Left renal cortex interstitium (tissue), 4 donors: ENCODE measurements at regions not wholly inside any gene's neighbourhood (a gene's known extent, or its start where the extent isn't known, plus 50 kb on each side); places are given as distances from the start of the nearest gene placed in this dataset.
A peak's percentile ranks its signal among the peaks of the same experiment; 100 is the strongest.
"Not testable (repeated sequence)": the region's sequence is repeated elsewhere in the genome, so short reads cannot be mapped to it uniquely, and the experiment has no call there.

Experiments used
- DNase-seq, 4 donors: peaks; one replicate each; pipeline ENCODE4 v3.0.0-alpha.2; 2013; ENCODE audit warnings: low read depth in 4 of 4, low spot score in 2 of 4, missing footprints in 1 of 4

GRCh38 chr11:97092823-97093222 lies 703.0 kb downstream of the JRKL start:
- peak; percentile 6 to 21 (median 10) for DNase-seq

DNA sequence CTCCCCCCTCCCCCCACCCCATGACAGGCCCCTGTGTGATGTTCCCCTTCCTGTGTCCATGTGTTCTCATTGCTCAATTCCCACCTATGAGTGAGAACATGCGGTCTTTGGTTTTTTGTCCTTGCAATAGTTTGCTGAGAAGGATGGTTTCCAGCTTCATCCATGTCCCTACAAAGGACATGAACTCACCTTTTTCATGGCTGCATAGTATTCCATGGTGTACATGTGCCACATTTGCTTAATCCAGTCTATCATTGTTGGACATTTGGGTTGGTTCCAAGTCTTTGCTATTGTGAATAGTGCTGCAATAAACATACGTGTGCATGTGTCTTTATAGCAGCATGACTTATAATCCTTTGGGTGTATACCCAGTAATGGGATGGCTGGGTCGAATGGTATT lies 712.4 kb downstream of the JRKL start:
- DNase-seq = not testable (repeated sequence)

GRCh38 chr11:97107604-97108003 lies 717.8 kb downstream of the JRKL start:
- no peak for DNase-seq

DNA sequence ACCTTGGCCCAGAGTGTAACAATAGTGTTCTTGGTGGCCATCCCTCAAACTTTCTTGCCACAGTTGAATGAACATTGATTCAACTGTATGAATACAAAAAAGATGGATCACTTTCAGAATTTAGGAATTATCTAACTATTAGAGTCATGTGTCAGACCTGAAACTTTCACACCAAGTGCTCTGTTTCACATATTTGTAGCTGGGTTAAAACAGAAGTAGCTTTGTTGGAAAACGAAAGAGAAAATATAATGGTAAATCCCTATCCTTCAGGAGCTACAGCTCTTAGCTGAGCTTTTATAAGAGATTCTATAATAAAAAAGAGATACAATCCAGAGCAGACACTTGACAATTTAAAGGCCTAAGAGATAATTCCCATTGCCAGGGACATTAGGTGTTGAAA lies 719.3 kb downstream of the JRKL start:
- DNase-seq = no peak

GRCh38 chr11:97110376-97110775 lies 720.6 kb downstream of the JRKL start:
- no peak for DNase-seq

DNA sequence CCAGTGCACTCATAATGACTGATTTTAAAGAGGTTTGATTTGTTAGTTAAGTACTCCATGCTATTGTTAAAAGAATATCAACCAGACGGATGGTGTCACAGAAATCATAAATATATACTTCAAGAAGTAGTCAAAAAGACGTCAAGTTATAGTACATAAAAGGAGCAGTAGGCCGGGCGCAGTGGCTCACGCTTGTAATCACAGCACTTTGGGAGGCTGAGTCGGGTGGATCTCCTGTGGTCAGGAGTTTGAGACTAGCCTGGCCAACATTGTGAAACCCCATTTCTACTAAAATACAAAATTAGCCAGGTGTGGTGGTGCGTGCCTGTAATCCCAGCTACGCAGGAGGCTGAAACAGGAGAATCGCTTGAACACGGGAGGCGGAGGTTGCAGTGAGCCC lies 721.7 kb downstream of the JRKL start:
- no peak for DNase-seq

DNA sequence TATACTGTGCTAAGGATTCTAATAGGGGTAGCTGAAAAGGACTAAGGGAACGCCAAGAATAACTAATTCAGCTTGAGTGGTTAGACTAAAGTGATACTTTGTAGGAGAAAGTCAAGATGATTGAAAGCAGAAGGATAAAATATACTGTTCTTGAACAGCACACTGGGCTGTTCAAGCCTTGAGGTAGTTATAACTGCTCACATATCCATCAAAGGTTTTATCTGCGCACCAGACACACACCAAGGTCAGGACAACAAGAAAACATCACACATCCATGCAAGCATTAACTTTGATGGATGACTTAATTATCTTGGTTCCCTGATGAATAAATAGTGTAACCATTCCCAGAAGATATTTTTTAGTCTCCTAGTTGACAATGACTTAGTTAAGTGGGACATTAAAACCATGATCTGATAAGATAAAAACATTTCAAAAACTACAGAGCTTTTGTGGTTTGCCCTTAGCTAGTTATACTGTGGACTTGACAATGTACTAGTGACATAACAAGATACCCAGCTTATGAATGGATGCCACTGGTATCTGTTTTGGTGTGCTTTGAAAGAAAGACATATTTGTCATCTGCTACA lies 728.9 kb downstream of the JRKL start:
- no peak for DNase-seq

- DNase-seq = no peak
Observed at GRCh38 chr11:97123237-97123636, 733.4 kb downstream of the JRKL start.

DNA sequence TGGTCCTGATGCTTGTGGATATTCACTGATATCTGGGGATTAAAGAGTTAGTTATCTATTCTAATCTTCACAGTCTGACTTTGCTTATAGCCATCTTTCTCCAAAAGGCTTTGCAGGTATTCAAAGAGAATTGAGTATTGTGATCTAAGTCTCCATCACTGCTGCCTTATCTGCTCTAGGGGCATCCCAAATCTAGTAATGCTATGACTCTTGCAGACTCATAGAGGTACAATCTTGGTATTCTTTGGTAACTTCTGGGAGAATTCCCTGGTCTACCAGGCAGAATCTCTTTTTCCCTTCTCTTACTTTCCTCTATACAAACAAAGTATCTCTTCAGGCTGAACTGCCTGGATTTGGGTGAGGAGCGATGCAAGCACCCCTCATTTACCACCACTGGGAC lies 746.3 kb downstream of the JRKL start:
- DNase-seq = no peak

GRCh38 chr11:97140885-97141494 lies 751.2 kb downstream of the JRKL start:
- no peak for DNase-seq

GRCh38 chr11:97143463-97143862 lies 753.6 kb downstream of the JRKL start:
- no peak for DNase-seq

DNA sequence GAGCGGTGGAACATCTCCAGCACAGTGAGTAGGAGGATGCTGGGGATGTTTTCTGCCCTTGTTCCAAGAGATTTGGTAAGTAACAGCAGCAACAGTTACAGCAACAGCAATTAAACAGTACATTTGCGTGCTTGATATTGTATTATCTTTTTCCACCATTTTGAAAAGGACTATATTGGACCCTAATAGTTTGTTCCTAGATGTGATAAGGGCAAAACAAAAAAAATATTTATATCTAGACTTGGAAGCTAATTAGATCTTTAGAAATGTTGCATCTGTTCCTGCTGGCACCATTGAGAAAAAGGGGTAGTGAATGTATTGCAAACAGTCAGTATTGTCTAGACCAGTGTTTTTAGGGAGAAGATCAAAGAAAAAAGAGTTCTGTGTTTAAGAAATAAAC lies 759.9 kb downstream of the JRKL start:
- no peak for DNase-seq

DNA sequence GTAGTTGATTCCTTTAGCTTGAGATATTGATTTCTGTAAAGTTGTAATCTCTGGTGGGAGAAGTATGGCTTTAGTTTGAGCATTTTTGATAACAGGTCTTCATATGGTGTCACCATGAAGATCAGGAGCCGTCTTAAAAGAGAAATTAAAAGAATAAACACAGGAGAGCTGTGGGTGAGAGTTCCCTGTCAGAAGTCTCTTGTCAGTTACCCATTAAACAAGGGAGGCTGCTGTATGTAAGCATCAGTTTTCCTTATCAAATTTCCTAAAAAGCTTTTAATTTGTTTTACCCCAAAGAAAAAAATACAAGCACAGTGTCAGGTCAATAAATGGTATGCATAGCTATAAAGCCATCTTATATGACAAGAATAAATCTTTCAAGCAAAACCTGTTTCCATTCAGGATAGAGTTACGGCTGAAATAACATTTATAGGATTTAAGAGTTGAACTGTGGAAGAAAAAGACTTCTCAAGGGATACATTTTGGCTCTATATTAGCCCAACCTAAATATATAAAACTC lies 767.5 kb downstream of the JRKL start:
- peak in 3 of 4 donors; percentile 40 to 75 (median 46) for DNase-seq

DNA sequence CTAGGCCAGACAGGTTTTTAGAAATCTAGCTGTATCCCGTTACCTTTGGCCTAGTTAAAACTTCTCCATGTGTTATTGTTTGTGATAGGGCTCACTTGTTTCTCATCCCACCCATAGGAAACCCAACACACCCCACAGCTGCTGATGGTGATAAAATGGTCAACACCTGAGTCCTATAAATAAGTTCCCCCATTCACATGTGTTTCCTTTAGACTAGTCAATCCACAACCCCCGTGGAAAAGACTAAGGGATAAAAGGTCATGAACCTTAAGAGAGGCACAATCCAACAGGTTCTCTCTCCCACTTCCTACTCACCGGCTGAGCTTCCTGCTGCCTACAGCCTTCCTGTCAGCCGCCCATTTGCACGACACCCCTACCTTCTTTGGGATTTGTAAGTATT lies 768.4 kb downstream of the JRKL start:
- peak in 3 of 4 donors; percentile 37 to 50 (median 42) for DNase-seq

- no peak for DNase-seq
Observed at GRCh38 chr11:97163631-97164191, 773.9 kb downstream of the JRKL start.

- DNase-seq = no peak
Observed at GRCh38 chr11:97201743-97202612, 812.2 kb downstream of the JRKL start.

DNA sequence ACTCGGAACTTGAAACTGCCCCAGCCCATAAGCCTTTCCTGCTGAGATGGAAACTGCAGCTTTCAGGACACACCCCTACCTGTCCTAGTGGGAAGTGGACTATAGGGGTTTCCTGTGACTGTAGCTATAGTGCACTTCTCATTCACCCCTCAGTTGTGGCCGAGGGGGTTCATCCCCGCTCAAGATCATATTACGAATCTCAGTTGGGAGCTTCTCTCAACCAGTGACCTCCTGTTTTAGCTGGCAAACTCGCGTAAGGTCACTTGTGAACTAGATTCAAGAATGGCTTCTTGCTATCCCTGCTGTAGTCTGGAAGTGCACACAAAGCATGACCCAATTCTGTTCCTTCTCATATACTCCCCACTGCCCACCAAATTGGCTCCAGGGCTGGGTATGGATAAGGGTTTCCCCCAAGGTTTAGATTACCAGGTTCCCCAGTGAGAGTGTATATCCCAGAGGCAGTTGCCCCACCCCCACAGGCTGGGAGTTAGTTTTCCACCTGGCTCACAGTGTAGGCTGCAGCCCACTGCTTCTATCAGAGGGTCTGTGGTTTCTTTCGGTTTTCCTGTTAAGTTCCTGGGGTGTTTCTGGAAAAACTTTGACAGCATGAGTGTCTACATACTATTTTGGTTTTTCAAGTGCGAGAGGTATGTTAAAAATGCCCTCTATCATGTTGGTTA lies 812.9 kb downstream of the JRKL start:
- DNase-seq = no peak

GRCh38 chr11:97218011-97218410 lies 828.2 kb downstream of the JRKL start:
- no peak for DNase-seq

- DNase-seq = no peak
Observed at GRCh38 chr11:97223647-97224046, 833.8 kb downstream of the JRKL start.

DNA sequence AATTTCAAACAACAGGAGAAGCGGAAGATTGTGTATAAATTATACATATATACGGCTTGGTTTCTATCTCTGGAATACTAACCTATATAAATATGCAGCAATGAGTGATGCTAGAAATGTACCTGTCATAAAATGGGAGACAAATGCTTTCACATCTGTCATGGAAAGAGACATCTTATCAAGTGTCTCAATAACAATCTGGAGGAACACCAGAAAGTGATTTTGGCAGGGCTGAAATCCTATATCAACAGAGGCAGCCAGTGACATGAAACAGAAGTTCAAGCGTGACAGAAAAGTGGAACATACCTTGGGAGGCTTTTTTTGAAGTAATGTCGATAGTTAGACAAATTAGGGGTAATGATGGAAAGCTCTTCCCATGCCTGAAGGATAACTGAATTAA lies 834.6 kb downstream of the JRKL start:
- no peak for DNase-seq

GRCh38 chr11:97225794-97226193 lies 836.0 kb downstream of the JRKL start:
- no peak for DNase-seq
